ENCODE measurements at regions not wholly inside any gene's neighbourhood (a gene's known extent, or its start where the extent isn't known, plus 50 kb on each side); places are given as distances from the start of the nearest gene placed in this dataset.

GRCh38 chr15:46732060-46732459, 985.2 kb upstream of the SEMA6D start:
- TF ChIP-seq POLR2AphosphoS5 (IDR thresholded peaks at IDR 0.05; ENCODE audit: low read depth, low read length) (no peak), REST (IDR thresholded peaks at IDR 0.05; ENCODE audit: insufficient read depth in 1 of 2, low read depth in 2 of 2, low read length in 2 of 2) (no peak)
